GM12891 (cell line): ENCODE measurements at regions not wholly inside any gene's neighbourhood (a gene's known extent, or its start where the extent isn't known, plus 50 kb on each side); places are given as distances from the start of the nearest gene placed in this dataset.

Experiments
- DNase-seq: peaks from one replicate; pipeline ENCODE4 v3.0.0; 2011; ENCODE audit warnings: low spot score; ENCODE audit not compliant: insufficient read length
- FAIRE-seq: peaks from 2 replicates; lab custom pipeline; 2011; peaks lifted over from hg19 to GRCh38; lab: Jason Lieb, UNC
- PAX5 ChIP-seq: IDR thresholded peaks from 2 replicates; pipeline ENCODE4 v1.6.1; 2011; ENCODE audit warnings: low read length, moderate library complexity, mild to moderate bottlenecking; ENCODE audit not compliant: insufficient read depth, severe bottlenecking
- POLR2A ChIP-seq: IDR thresholded peaks from 2 replicates; pipeline ENCODE4 v1.6.1; 2011; ENCODE audit warnings: low read depth, low read length, control low read depth
- POLR2AphosphoS5 ChIP-seq: IDR thresholded peaks from 2 replicates; pipeline ENCODE4 v1.6.1; 2011; ENCODE audit warnings: low read depth, low read length, control low read depth
- POU2F2 ChIP-seq: IDR thresholded peaks from 2 replicates; pipeline ENCODE4 v1.6.1; 2011; ENCODE audit warnings: low read depth, mild to moderate bottlenecking, control low read depth, low read length, moderate library complexity
- SPI1 ChIP-seq: IDR thresholded peaks from 2 replicates; pipeline ENCODE4 v1.6.1; 2011; ENCODE audit warnings: low read depth, low read length, control low read depth
- TAF1 ChIP-seq: IDR thresholded peaks from 2 replicates; pipeline ENCODE4 v1.6.1; 2011; ENCODE audit warnings: low read depth, low read length, control low read depth

DNA sequence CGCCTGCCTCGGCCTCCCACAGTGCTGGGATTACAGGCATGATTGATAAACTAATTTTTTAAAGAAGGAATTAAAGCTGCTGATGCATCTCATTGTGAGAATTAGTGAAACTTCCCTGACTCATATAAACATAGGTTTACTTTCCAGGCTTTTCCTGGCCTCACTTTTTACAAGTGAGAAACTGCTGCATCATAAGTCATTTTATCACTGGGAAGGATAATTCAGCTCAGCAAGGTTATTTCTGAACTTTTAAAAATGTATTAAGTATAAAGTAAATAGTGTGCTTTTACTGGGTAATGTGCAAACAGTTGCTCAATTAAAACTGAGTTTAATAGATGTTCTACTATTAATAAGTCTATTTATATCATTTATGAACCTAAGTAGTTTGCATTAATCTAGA is 1130.3 kb upstream of the CDH2 start:
- FAIRE-seq: no peak
- DNase-seq: no peak
- TF ChIP-seq TAF1 (no peak), POLR2AphosphoS5 (no peak), PAX5 (no peak), POLR2A (no peak), POU2F2 (no peak), SPI1 (no peak)

- FAIRE-seq: no peak
- no peak for DNase-seq
- TF ChIP-seq SPI1 (no peak), PAX5 (no peak), TAF1 (no peak), POU2F2 (no peak), POLR2AphosphoS5 (no peak), POLR2A (no peak)
Observed at GRCh38 chr18:29305516-29305915, 1128.6 kb upstream of the CDH2 start.

GRCh38 chr18:29301048-29301447 is 1124.1 kb upstream of the CDH2 start:
- TF ChIP-seq POU2F2: no peak
- no peak for TF ChIP-seq SPI1
- no peak for TF ChIP-seq PAX5
- no peak for TF ChIP-seq POLR2AphosphoS5
- TF ChIP-seq TAF1: no peak
- TF ChIP-seq POLR2A: no peak
- FAIRE-seq (no peak), DNase-seq (no peak)

GRCh38 chr18:29285471-29285870 is 1108.5 kb upstream of the CDH2 start:
- TF ChIP-seq PAX5 (no peak), POLR2A (no peak)
- no peak for FAIRE-seq
- no peak for DNase-seq

DNA sequence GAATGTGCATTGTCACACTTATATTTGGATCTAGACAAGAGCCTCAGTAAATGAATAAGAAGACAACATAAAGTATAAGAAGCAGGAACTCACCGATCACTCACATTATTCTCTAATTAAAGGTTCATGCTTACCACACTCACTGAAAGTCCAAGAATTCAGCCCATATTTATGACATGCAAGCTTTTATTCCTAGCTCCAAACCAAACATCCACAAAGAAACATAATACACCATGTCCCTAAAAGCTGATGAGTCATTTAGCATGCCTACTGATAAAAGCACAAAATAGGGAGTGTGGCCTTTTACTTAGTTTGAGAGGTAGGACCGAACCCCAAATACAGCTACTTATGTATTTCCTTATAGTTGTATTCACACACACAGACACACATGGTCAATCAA is 1094.6 kb upstream of the CDH2 start:
- FAIRE-seq: no peak
- TF ChIP-seq POLR2A: no peak
- TF ChIP-seq TAF1: no peak
- no peak for TF ChIP-seq SPI1
- TF ChIP-seq POLR2AphosphoS5: no peak
- TF ChIP-seq PAX5: no peak
- no peak for DNase-seq

- TF ChIP-seq POU2F2: no peak
- no peak for TF ChIP-seq TAF1
- no peak for TF ChIP-seq PAX5
- no peak for TF ChIP-seq SPI1
- no peak for DNase-seq
- no peak for FAIRE-seq
Observed at GRCh38 chr18:29259838-29260237, 1082.9 kb upstream of the CDH2 start.

- DNase-seq: no peak
- no peak for FAIRE-seq
Observed at GRCh38 chr18:29254123-29254522, 1077.2 kb upstream of the CDH2 start.

GRCh38 chr18:29251681-29252080 is 1074.8 kb upstream of the CDH2 start:
- no peak for TF ChIP-seq TAF1
- TF ChIP-seq PAX5: no peak
- no peak for TF ChIP-seq POLR2AphosphoS5
- DNase-seq (no peak), FAIRE-seq (no peak)

More at GRCh38 chr18:29254123-29254522, 1077.2 kb upstream of the CDH2 start:
- no peak for TF ChIP-seq TAF1
- TF ChIP-seq POLR2A: no peak
- no peak for TF ChIP-seq POU2F2
- TF ChIP-seq POLR2AphosphoS5: no peak
- no peak for TF ChIP-seq PAX5
- no peak for TF ChIP-seq SPI1

GRCh38 chr18:29250843-29251242 is 1073.9 kb upstream of the CDH2 start:
- no peak for DNase-seq
- no peak for FAIRE-seq
- TF ChIP-seq POU2F2: no peak
- no peak for TF ChIP-seq SPI1
- no peak for TF ChIP-seq PAX5
- TF ChIP-seq POLR2AphosphoS5: no peak
- TF ChIP-seq POLR2A: no peak
- TF ChIP-seq TAF1: no peak

DNA sequence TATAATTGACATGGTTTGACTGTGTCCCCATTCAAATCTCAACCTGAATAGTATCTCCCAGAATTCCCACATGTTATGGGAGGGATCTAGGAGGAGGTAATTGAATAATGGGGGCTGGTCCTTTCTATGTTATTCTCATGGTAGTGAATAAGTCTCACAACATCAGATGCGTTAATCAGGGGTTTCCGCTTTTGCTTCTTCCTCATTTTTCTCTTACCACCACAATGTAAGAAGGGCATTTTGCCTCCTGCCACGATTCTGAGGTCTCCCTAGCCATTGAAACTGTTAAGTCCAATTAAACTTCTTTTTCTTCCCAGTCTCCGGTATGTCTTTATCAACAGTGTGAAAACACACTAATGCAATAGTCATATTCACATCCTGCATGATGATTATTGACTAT is 1073.3 kb upstream of the CDH2 start:
- no peak for TF ChIP-seq TAF1
- no peak for TF ChIP-seq POU2F2
- TF ChIP-seq SPI1: no peak
- no peak for TF ChIP-seq PAX5
- no peak for TF ChIP-seq POLR2AphosphoS5
- no peak for TF ChIP-seq POLR2A
- FAIRE-seq (no peak), DNase-seq (no peak)

- TF ChIP-seq POU2F2 (no peak), SPI1 (no peak), TAF1 (no peak), PAX5 (no peak), POLR2A (no peak), POLR2AphosphoS5 (no peak)
- FAIRE-seq (no peak), DNase-seq (no peak)
Observed at GRCh38 chr18:29248805-29249204, 1071.9 kb upstream of the CDH2 start.
